Spleen (tissue), 11 donors: ENCODE measurements at regions not wholly inside any gene's neighbourhood (a gene's known extent, or its start where the extent isn't known, plus 50 kb on each side); places are given as distances from the start of the nearest gene placed in this dataset.

Experiments
- DNase-seq: peaks from one replicate; pipeline ENCODE4 v3.0.0-alpha.2; 2020
- H3K27ac ChIP-seq, 8 donors: fragments of 200-600 bp; sonication (generic) in 7 of 8; 1 replicate in 4 of 8; 2 replicates in 4 of 8; pipeline versions ENCODE4 v1.5.0 to v1.8.0; 2016 to 2021; ENCODE audit warnings: inconsistent platforms in 4 of 8, mild to moderate bottlenecking in 4 of 8, moderate library complexity in 1 of 8
- H3K27me3 ChIP-seq, 7 donors: fragments of 200-600 bp; sonication (generic) in 6 of 7; replicated peaks in 1 of 7; 1 replicate in 4 of 7; 2 replicates in 3 of 7; pipeline versions ENCODE4 v1.5.0 to v1.8.0; 2016 to 2021; ENCODE audit warnings: inconsistent platforms in 3 of 7, mild to moderate bottlenecking in 1 of 7
- H3K36me3 ChIP-seq, 6 donors: fragments of 200-600 bp; sonication (generic) in 5 of 6; 1 replicate in 4 of 6; 2 replicates in 2 of 6; pipeline versions ENCODE4 v1.5.0 to v1.8.0; 2016 to 2021; ENCODE audit warnings: inconsistent platforms in 2 of 6
- H3K4me1 ChIP-seq, 6 donors: fragments of 200-600 bp; sonication (generic) in 5 of 6; 1 replicate in 3 of 6; 2 replicates in 3 of 6; pipeline versions ENCODE4 v1.5.0 to v1.8.0; 2016 to 2021; ENCODE audit warnings: inconsistent platforms in 3 of 6
- H3K4me3 ChIP-seq, 8 donors: fragments of 200-600 bp; sonication (generic) in 7 of 8; 1 replicate in 4 of 8; 2 replicates in 4 of 8; pipeline versions ENCODE4 v1.5.0 to v1.8.0; 2016 to 2021; ENCODE audit warnings: inconsistent platforms in 4 of 8, mild to moderate bottlenecking in 4 of 8, moderate library complexity in 2 of 8
- H3K9me3 ChIP-seq, 8 donors: fragments of 200-600 bp; sonication (generic) in 7 of 8; 1 replicate in 4 of 8; 2 replicates in 4 of 8; pipeline versions ENCODE4 v1.5.0 to v1.8.0; 2016 to 2021; ENCODE audit warnings: inconsistent platforms in 4 of 8
- CTCF ChIP-seq, 11 experiments: fragments of 200-600 bp in 7 of 11; fragments of 450-650 bp in 4 of 11; sonication (generic) in 4 of 11; IDR thresholded peaks in 8 of 11; conservative IDR thresholded peaks in 3 of 11; 1 replicate in 7 of 11; 2 replicates in 4 of 11; pipeline versions ENCODE4 v1.4.0 to v1.8.0; 2016 to 2021; ENCODE audit warnings: antibody characterized with exemption in 11 of 11, inconsistent platforms in 4 of 11, mild to moderate bottlenecking in 1 of 11
- POLR2A ChIP-seq, 3 donors: fragments of 450-650 bp; IDR thresholded peaks; one replicate each; pipeline ENCODE4 v1.5.1; 2017; ENCODE audit warnings: antibody characterized with exemption in 3 of 3, mild to moderate bottlenecking in 1 of 3
- POLR2AphosphoS5 ChIP-seq, 3 donors: sonication (generic); formaldehyde crosslinking; IDR thresholded peaks; one replicate each; pipeline ENCODE4 v1.5.1; 2017; ENCODE audit warnings: antibody characterized with exemption in 3 of 3
- WGBS, 5 donors: extraction: QIAGEN DNeasy Blood & Tissue Kit in 3 of 5; methylation state at CpG; one replicate each; pipeline versions ENCODE4 v1.1.5 to v1.1.7; 2013 to 2018; 5-methylcytosine and 5-hydroxymethylcytosine counted together
- intact Hi-C: fragments of 100-400 bp; cut with DNase I; formaldehyde crosslinking; loops from one replicate; pipeline ENCODE4 v1.15.0; 2023; ENCODE audit warnings: low total_unique reads
- donor health status: healthy with polysubstance abuse.
- donor health status: DM: no; HTN: no; CAD: no; lungs with moderate emphysema.
- donor health status: DM: no; HTN: no; CAD: no.
- donor health status: Bipolar disorder and iron deficiency.
- donor health status: healthy.
- donor health status: DM: no; HTN: no; CAD: no.
- donor health status: DM: yes; HTN: yes; CAD: no.

GRCh38 chr14:86574051-86574777, 1044.3 kb downstream of the FLRT2 start:
- Histone ChIP-seq H3K9me3 (peaks cover 0 to 28% (median 18%) of the 10 kb centered on the region in 8 donors), H3K4me1 (no peaks in the 10 kb centered on the region), H3K27me3 (no peaks in the 10 kb centered on the region), H3K4me3 (no peak overlapping the region), H3K27ac (no peak overlapping the region), H3K36me3 (no peaks in the 10 kb centered on the region)
- intact Hi-C loops: no loop called here
- 84 to 90% (median 85%) methylated on average over 10 of the region's 10 CpGs for WGBS, 5 donors
- no peak for TF ChIP-seq POLR2AphosphoS5 (IDR thresholded peaks at IDR 0.05)
- no peak for TF ChIP-seq POLR2A (IDR thresholded peaks at IDR 0.05)
- TF ChIP-seq CTCF (IDR thresholded peaks at IDR 0.05 in 8 of 11, conservative IDR thresholded peaks at IDR 0.05 in 3 of 11): no peak
- no peak for DNase-seq

GRCh38 chr14:86570371-86570770, 1040.4 kb downstream of the FLRT2 start:
- no peak for DNase-seq

GRCh38 chr14:86543521-86543920, 1013.6 kb downstream of the FLRT2 start:
- H3K36me3 ChIP-seq: no peaks in the 10 kb centered on the region
- no peak overlapping the region for H3K27ac ChIP-seq
- H3K4me3 ChIP-seq: no peak overlapping the region
- no peaks in the 10 kb centered on the region for H3K27me3 ChIP-seq
- no peaks in the 10 kb centered on the region for H3K4me1 ChIP-seq
- intact Hi-C loops: no loop called here
- peaks cover 0 to 3% (median 0%) of the 10 kb centered on the region in 8 donors for H3K9me3 ChIP-seq
- no peak for DNase-seq
- TF ChIP-seq POLR2AphosphoS5 (IDR thresholded peaks at IDR 0.05) (no peak), POLR2A (IDR thresholded peaks at IDR 0.05) (no peak), CTCF (IDR thresholded peaks at IDR 0.05 in 8 of 11, conservative IDR thresholded peaks at IDR 0.05 in 3 of 11) (no peak)

More at GRCh38 chr14:86570371-86570770, 1040.4 kb downstream of the FLRT2 start:
- intact Hi-C loops: no loop called here
- Histone ChIP-seq H3K4me1 (no peaks in the 10 kb centered on the region), H3K27ac (no peak overlapping the region), H3K9me3 (peaks cover 0 to 32% (median 20%) of the 10 kb centered on the region in 8 donors), H3K4me3 (no peak overlapping the region), H3K36me3 (no peaks in the 10 kb centered on the region), H3K27me3 (no peaks in the 10 kb centered on the region)
- TF ChIP-seq CTCF (IDR thresholded peaks at IDR 0.05 in 8 of 11, conservative IDR thresholded peaks at IDR 0.05 in 3 of 11): no peak
- TF ChIP-seq POLR2A (IDR thresholded peaks at IDR 0.05): no peak
- no peak for TF ChIP-seq POLR2AphosphoS5 (IDR thresholded peaks at IDR 0.05)

- Histone ChIP-seq H3K36me3 (no peaks in the 10 kb centered on the region), H3K27me3 (no peaks in the 10 kb centered on the region), H3K4me1 (no peaks in the 10 kb centered on the region), H3K4me3 (no peak overlapping the region), H3K27ac (no peak overlapping the region), H3K9me3 (peaks cover 0 to 3% (median 0%) of the 10 kb centered on the region in 8 donors)
- TF ChIP-seq POLR2A (IDR thresholded peaks at IDR 0.05) (no peak), CTCF (IDR thresholded peaks at IDR 0.05 in 8 of 11, conservative IDR thresholded peaks at IDR 0.05 in 3 of 11) (no peak), POLR2AphosphoS5 (IDR thresholded peaks at IDR 0.05) (no peak)
- DNase-seq: no peak
- WGBS, 5 donors: 64 to 84% (median 81%) methylated on average over 4 of the region's 4 CpGs
- intact Hi-C loops: no loop called here
Observed at GRCh38 chr14:86541972-86542371, 1012.0 kb downstream of the FLRT2 start.
